ENCODE measurements at regions not wholly inside any gene's neighbourhood (a gene's known extent, or its start where the extent isn't known, plus 50 kb on each side); places are given as distances from the start of the nearest gene placed in this dataset.

GRCh38 chr6:76707630-76708029, 635.2 kb upstream of the IMPG1 start (continued):
- no peak for TF ChIP-seq SNAPC4 (CRISPR knock-in tag; IDR thresholded peaks at IDR 0.05)
- TF ChIP-seq ZNF737 (CRISPR knock-in tag; IDR thresholded peaks at IDR 0.05; ENCODE audit: borderline replicate concordance) = no peak
- no peak for TF ChIP-seq ZNF121 (CRISPR knock-in tag; IDR thresholded peaks at IDR 0.05)

- Histone ChIP-seq H3K9ac (ENCODE audit: insufficient read depth, low read depth, low read length) (no peak overlapping the region), H3K27me3 (ENCODE audit: control insufficient read depth in 1 of 2, insufficient read depth in 2 of 2, low read length in 2 of 2) (no peaks in the 10 kb centered on the region), H3K36me3 (replicated peaks in 1 of 2; ENCODE audit: control insufficient read depth in 1 of 2, insufficient read depth in 2 of 2, low read length in 2 of 2) (no peaks in the 10 kb centered on the region), H3K4me2 (ENCODE audit: low read depth, low read length) (no peak overlapping the region), H3K4me3 (replicated peaks in 1 of 3; ENCODE audit: insufficient read depth in 1 of 3, low read depth in 2 of 3, low read length in 3 of 3) (no peak overlapping the region), H4K20me1 (ENCODE audit: insufficient read depth, low read length) (no peaks in the 10 kb centered on the region), H3K79me2 (ENCODE audit: insufficient read depth, low read length) (no peaks in the 10 kb centered on the region), H2AFZ (ENCODE audit: low read length) (no peak overlapping the region), H3K27ac (ENCODE audit: extremely low read length, insufficient read depth, low read length) (no peak overlapping the region), H3K9me3 (ENCODE audit: low read length) (no peaks in the 10 kb centered on the region), H3K4me1 (ENCODE audit: insufficient read depth, low read length) (no peaks in the 10 kb centered on the region)
- no peak for ATAC-seq
- ChIA-PET POLR2A (no interaction called here), CTCF (ENCODE audit: low intra/inter-chr PET ratio, low total read pairs) (no interaction called here)
- intact Hi-C loops (cut with micrococcal nuclease; ENCODE audit: unreplicated experiment) (loop anchor here (5.0 to 10.0 kb wide), 2 partner anchors 58 to 156 kb away; no protein-coding TSS in a partner anchor), in situ Hi-C loops (cut with HindIII; ENCODE audit: extremely low pct_ligation_motif_present, low pct_unique_long_range_greater_than_20kb) (no loop called here)
- no TSS peak for BruUV-seq (replicated peaks)
- 0% methylated on average over 1 of the region's 1 CpG for WGBS (ENCODE audit: low lambda C conversion rate)
- TF ChIP-seq THYN1 (CRISPR knock-in tag; IDR thresholded peaks at IDR 0.05; ENCODE audit: borderline replicate concordance, low read depth) (no peak), NCOA2 (CRISPR knock-in tag; IDR thresholded peaks at IDR 0.05) (no peak), ZNF841 (CRISPR knock-in tag; IDR thresholded peaks at IDR 0.05; ENCODE audit: borderline replicate concordance) (no peak), HCFC1 (IDR thresholded peaks at IDR 0.05; ENCODE audit: low read depth, low read length) (no peak), RXRB (CRISPR knock-in tag; IDR thresholded peaks at IDR 0.05; ENCODE audit: borderline replicate concordance) (no peak), MEIS2 (CRISPR knock-in tag; IDR thresholded peaks at IDR 0.05) (no peak), ZNF766 (CRISPR knock-in tag; IDR thresholded peaks at IDR 0.05; ENCODE audit: borderline replicate concordance) (no peak), ZNF367 (CRISPR knock-in tag; IDR thresholded peaks at IDR 0.05; ENCODE audit: borderline replicate concordance) (no peak), U2AF1 (optimal IDR thresholded peaks at IDR 0.05; ENCODE audit: low read depth, low read length) (no peak), ZNF546 (CRISPR knock-in tag; conservative IDR thresholded peaks at IDR 0.05) (no peak), ZNF207 (IDR thresholded peaks at IDR 0.05; ENCODE audit: borderline replicate concordance) (no peak), ZBTB33 (CRISPR knock-in tag; IDR thresholded peaks at IDR 0.05) (no peak)
- no peak for FAIRE-seq
- no peak for DNase-seq (ENCODE audit: low spot score)
These were observed 634.2 kb upstream of the IMPG1 start for GRCh38 chr6:76706631-76707030.

All from HepG2 (cell line).